ENCODE measurements at regions not wholly inside any gene's neighbourhood (a gene's known extent, or its start where the extent isn't known, plus 50 kb on each side); places are given as distances from the start of the nearest gene placed in this dataset.

GRCh38 chr20:60172346-60172984, 214.2 kb downstream of the CDH26 start:
- TF ChIP-seq POLR2AphosphoS5 (IDR thresholded peaks at IDR 0.05; ENCODE audit: low read depth), result no peak
- TF ChIP-seq, protein P1, sequence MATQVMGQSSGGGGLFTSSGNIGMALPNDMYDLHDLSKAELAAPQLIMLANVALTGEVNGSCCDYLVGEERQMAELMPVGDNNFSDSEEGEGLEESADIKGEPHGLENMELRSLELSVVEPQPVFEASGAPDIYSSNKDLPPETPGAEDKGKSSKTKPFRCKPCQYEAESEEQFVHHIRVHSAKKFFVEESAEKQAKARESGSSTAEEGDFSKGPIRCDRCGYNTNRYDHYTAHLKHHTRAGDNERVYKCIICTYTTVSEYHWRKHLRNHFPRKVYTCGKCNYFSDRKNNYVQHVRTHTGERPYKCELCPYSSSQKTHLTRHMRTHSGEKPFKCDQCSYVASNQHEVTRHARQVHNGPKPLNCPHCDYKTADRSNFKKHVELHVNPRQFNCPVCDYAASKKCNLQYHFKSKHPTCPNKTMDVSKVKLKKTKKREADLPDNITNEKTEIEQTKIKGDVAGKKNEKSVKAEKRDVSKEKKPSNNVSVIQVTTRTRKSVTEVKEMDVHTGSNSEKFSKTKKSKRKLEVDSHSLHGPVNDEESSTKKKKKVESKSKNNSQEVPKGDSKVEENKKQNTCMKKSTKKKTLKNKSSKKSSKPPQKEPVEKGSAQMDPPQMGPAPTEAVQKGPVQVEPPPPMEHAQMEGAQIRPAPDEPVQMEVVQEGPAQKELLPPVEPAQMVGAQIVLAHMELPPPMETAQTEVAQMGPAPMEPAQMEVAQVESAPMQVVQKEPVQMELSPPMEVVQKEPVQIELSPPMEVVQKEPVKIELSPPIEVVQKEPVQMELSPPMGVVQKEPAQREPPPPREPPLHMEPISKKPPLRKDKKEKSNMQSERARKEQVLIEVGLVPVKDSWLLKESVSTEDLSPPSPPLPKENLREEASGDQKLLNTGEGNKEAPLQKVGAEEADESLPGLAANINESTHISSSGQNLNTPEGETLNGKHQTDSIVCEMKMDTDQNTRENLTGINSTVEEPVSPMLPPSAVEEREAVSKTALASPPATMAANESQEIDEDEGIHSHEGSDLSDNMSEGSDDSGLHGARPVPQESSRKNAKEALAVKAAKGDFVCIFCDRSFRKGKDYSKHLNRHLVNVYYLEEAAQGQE (IDR thresholded peaks at IDR 0.05; ENCODE audit: insufficient replicate concordance, low read depth), result no peak
- no peak for TF ChIP-seq GABPA (IDR thresholded peaks at IDR 0.05; ENCODE audit: low read depth)
- TF ChIP-seq, protein P2, sequence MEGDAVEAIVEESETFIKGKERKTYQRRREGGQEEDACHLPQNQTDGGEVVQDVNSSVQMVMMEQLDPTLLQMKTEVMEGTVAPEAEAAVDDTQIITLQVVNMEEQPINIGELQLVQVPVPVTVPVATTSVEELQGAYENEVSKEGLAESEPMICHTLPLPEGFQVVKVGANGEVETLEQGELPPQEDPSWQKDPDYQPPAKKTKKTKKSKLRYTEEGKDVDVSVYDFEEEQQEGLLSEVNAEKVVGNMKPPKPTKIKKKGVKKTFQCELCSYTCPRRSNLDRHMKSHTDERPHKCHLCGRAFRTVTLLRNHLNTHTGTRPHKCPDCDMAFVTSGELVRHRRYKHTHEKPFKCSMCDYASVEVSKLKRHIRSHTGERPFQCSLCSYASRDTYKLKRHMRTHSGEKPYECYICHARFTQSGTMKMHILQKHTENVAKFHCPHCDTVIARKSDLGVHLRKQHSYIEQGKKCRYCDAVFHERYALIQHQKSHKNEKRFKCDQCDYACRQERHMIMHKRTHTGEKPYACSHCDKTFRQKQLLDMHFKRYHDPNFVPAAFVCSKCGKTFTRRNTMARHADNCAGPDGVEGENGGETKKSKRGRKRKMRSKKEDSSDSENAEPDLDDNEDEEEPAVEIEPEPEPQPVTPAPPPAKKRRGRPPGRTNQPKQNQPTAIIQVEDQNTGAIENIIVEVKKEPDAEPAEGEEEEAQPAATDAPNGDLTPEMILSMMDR (IDR thresholded peaks at IDR 0.05; ENCODE audit: insufficient read depth, low read length), result no peak
- no peak for TF ChIP-seq SPI1 (IDR thresholded peaks at IDR 0.05; ENCODE audit: borderline replicate concordance, low read depth)
- no peaks in the 10 kb centered on the region for H3K27me3 ChIP-seq (ENCODE audit: insufficient read depth, poor library complexity, severe bottlenecking)
- H3K27ac ChIP-seq (replicated peaks), result no peak overlapping the region
- H3K4me3 ChIP-seq (replicated peaks; ENCODE audit: insufficient read depth, low read length), result no peak overlapping the region
- DNase-seq (ENCODE audit: low read depth in 1 of 2, low spot score in 1 of 2), result no peak

- Histone ChIP-seq H3K4me3 (replicated peaks; ENCODE audit: insufficient read depth, low read length) (no peak overlapping the region), H3K27ac (replicated peaks) (no peak overlapping the region), H3K27me3 (ENCODE audit: insufficient read depth, poor library complexity, severe bottlenecking) (no peaks in the 10 kb centered on the region)
- TF ChIP-seq, protein P2 (IDR thresholded peaks at IDR 0.05; ENCODE audit: insufficient read depth, low read length), result no peak
- no peak for TF ChIP-seq GABPA (IDR thresholded peaks at IDR 0.05; ENCODE audit: low read depth)
- TF ChIP-seq, protein P1 (IDR thresholded peaks at IDR 0.05; ENCODE audit: insufficient replicate concordance, low read depth), result no peak
- no peak for TF ChIP-seq POLR2AphosphoS5 (IDR thresholded peaks at IDR 0.05; ENCODE audit: low read depth)
- no peak for TF ChIP-seq SPI1 (IDR thresholded peaks at IDR 0.05; ENCODE audit: borderline replicate concordance, low read depth)
- no peak for DNase-seq (ENCODE audit: low read depth in 1 of 2, low spot score in 1 of 2)
Observed at GRCh38 chr20:60177080-60177479, 218.9 kb downstream of the CDH26 start.

GRCh38 chr20:60180986-60181385, 222.8 kb downstream of the CDH26 start:
- TF ChIP-seq, protein P2 (IDR thresholded peaks at IDR 0.05; ENCODE audit: insufficient read depth, low read length), result no peak
- TF ChIP-seq, protein P1 (IDR thresholded peaks at IDR 0.05; ENCODE audit: insufficient replicate concordance, low read depth), result no peak
- no peak for TF ChIP-seq SPI1 (IDR thresholded peaks at IDR 0.05; ENCODE audit: borderline replicate concordance, low read depth)
- TF ChIP-seq GABPA (IDR thresholded peaks at IDR 0.05; ENCODE audit: low read depth), result no peak
- no peak for TF ChIP-seq POLR2AphosphoS5 (IDR thresholded peaks at IDR 0.05; ENCODE audit: low read depth)
- H3K4me3 ChIP-seq (replicated peaks; ENCODE audit: insufficient read depth, low read length), result no peak overlapping the region
- H3K27me3 ChIP-seq (ENCODE audit: insufficient read depth, poor library complexity, severe bottlenecking), result no peaks in the 10 kb centered on the region
- no peak for DNase-seq (ENCODE audit: low read depth in 1 of 2, low spot score in 1 of 2)
- no peak overlapping the region for H3K27ac ChIP-seq (replicated peaks)

All from HL-60 (cell line).